ENCODE measurements at regions not wholly inside any gene's neighbourhood (a gene's known extent, or its start where the extent isn't known, plus 50 kb on each side); places are given as distances from the start of the nearest gene placed in this dataset.

- TF ChIP-seq CTCF (IDR thresholded peaks at IDR 0.05; ENCODE audit: insufficient read depth, low read length, poor library complexity, severe bottlenecking) = no peak
- no peak for TF ChIP-seq EZH2phosphoT487 (conservative IDR thresholded peaks at IDR 0.05; ENCODE audit: low read length)
These were observed 120.1 kb upstream of the CDH4 start for GRCh38 chr20:61131944-61132343.
